ENCODE measurements at regions not wholly inside any gene's neighbourhood (a gene's known extent, or its start where the extent isn't known, plus 50 kb on each side); places are given as distances from the start of the nearest gene placed in this dataset.

DNA sequence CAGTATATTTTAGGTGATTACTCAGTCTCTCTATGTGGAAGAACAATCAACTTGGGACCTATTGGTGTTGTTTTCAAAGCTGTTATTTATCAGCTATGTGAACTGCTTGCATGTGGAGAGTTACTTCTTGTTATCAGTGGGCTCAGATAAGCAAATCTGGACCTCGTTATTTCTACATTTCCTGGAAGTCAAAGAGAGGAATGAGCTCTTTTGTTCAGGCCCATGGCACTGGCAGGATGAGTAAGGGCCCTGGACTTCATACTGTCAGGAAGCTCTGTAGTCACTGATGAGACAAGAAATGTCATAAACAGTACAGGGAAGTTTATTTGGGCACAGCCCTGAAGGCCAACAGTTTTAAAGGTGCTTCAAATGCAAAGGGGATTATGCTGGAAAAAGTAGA is 760.6 kb upstream of the EPHA5 start:
- no TSS peak for BruUV-seq (replicated peaks)
- Histone ChIP-seq H2AFZ (ENCODE audit: low read length) (no peak overlapping the region), H3K4me2 (ENCODE audit: low read depth, low read length) (no peak overlapping the region), H3K27ac (ENCODE audit: extremely low read length, insufficient read depth, low read length) (no peak overlapping the region), H4K20me1 (ENCODE audit: insufficient read depth, low read length) (no peaks in the 10 kb centered on the region), H3K36me3 (replicated peaks in 1 of 2; ENCODE audit: control insufficient read depth in 1 of 2, insufficient read depth in 2 of 2, low read length in 2 of 2) (no peaks in the 10 kb centered on the region), H3K9ac (ENCODE audit: insufficient read depth, low read depth, low read length) (no peak overlapping the region), H3K27me3 (ENCODE audit: control insufficient read depth in 1 of 2, insufficient read depth in 2 of 2, low read length in 2 of 2) (no peaks in the 10 kb centered on the region), H3K9me3 (ENCODE audit: low read length) (no peaks in the 10 kb centered on the region; the same call in 1 of the 2 replicates), H3K4me1 (ENCODE audit: insufficient read depth, low read length) (no peaks in the 10 kb centered on the region), H3K79me2 (ENCODE audit: insufficient read depth, low read length) (no peaks in the 10 kb centered on the region), H3K4me3 (replicated peaks in 1 of 3; ENCODE audit: insufficient read depth in 1 of 3, low read depth in 2 of 3, low read length in 3 of 3) (no peak overlapping the region)
- ChIA-PET CTCF (ENCODE audit: low intra/inter-chr PET ratio, low total read pairs) (no interaction called here), POLR2A (no interaction called here)
- TF ChIP-seq, protein P1, sequence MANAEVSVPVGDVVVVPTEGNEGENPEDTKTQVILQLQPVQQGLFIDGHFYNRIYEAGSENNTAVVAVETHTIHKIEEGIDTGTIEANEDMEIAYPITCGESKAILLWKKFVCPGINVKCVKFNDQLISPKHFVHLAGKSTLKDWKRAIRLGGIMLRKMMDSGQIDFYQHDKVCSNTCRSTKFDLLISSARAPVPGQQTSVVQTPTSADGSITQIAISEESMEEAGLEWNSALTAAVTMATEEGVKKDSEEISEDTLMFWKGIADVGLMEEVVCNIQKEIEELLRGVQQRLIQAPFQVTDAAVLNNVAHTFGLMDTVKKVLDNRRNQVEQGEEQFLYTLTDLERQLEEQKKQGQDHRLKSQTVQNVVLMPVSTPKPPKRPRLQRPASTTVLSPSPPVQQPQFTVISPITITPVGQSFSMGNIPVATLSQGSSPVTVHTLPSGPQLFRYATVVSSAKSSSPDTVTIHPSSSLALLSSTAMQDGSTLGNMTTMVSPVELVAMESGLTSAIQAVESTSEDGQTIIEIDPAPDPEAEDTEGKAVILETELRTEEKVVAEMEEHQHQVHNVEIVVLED (CRISPR knock-in tag; IDR thresholded peaks at IDR 0.05; ENCODE audit: borderline replicate concordance) = no peak
- TF ChIP-seq, protein P2, sequence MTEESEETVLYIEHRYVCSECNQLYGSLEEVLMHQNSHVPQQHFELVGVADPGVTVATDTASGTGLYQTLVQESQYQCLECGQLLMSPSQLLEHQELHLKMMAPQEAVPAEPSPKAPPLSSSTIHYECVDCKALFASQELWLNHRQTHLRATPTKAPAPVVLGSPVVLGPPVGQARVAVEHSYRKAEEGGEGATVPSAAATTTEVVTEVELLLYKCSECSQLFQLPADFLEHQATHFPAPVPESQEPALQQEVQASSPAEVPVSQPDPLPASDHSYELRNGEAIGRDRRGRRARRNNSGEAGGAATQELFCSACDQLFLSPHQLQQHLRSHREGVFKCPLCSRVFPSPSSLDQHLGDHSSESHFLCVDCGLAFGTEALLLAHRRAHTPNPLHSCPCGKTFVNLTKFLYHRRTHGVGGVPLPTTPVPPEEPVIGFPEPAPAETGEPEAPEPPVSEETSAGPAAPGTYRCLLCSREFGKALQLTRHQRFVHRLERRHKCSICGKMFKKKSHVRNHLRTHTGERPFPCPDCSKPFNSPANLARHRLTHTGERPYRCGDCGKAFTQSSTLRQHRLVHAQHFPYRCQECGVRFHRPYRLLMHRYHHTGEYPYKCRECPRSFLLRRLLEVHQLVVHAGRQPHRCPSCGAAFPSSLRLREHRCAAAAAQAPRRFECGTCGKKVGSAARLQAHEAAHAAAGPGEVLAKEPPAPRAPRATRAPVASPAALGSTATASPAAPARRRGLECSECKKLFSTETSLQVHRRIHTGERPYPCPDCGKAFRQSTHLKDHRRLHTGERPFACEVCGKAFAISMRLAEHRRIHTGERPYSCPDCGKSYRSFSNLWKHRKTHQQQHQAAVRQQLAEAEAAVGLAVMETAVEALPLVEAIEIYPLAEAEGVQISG (CRISPR knock-in tag; IDR thresholded peaks at IDR 0.05) = no peak
- TF ChIP-seq, protein P3, sequence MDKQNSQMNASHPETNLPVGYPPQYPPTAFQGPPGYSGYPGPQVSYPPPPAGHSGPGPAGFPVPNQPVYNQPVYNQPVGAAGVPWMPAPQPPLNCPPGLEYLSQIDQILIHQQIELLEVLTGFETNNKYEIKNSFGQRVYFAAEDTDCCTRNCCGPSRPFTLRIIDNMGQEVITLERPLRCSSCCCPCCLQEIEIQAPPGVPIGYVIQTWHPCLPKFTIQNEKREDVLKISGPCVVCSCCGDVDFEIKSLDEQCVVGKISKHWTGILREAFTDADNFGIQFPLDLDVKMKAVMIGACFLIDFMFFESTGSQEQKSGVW (CRISPR knock-in tag; IDR thresholded peaks at IDR 0.05; ENCODE audit: borderline replicate concordance) = no peak
- TF ChIP-seq, protein P4, sequence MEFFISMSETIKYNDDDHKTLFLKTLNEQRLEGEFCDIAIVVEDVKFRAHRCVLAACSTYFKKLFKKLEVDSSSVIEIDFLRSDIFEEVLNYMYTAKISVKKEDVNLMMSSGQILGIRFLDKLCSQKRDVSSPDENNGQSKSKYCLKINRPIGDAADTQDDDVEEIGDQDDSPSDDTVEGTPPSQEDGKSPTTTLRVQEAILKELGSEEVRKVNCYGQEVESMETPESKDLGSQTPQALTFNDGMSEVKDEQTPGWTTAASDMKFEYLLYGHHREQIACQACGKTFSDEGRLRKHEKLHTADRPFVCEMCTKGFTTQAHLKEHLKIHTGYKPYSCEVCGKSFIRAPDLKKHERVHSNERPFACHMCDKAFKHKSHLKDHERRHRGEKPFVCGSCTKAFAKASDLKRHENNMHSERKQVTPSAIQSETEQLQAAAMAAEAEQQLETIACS (CRISPR knock-in tag; IDR thresholded peaks at IDR 0.05) = no peak
- TF ChIP-seq ZNF598 (CRISPR knock-in tag; IDR thresholded peaks at IDR 0.05; ENCODE audit: borderline replicate concordance) (no peak), SRF (IDR thresholded peaks at IDR 0.05; ENCODE audit: low read depth, low read length) (no peak)
- in situ Hi-C loops (cut with HindIII; ENCODE audit: extremely low pct_ligation_motif_present, low pct_unique_long_range_greater_than_20kb) (no loop called here), intact Hi-C loops (cut with micrococcal nuclease; ENCODE audit: unreplicated experiment) (no loop called here)
- no peak for ATAC-seq
- 0% methylated on average over 1 of the region's 1 CpG for WGBS (ENCODE audit: low lambda C conversion rate)
- FAIRE-seq = no peak
- DNase-seq (ENCODE audit: low spot score) = no peak

All from HepG2 (cell line).